AG10803 (cell line): ENCODE measurements at regions not wholly inside any gene's neighbourhood (a gene's known extent, or its start where the extent isn't known, plus 50 kb on each side); places are given as distances from the start of the nearest gene placed in this dataset.

Experiments
- DNase-seq: peaks from one replicate; pipeline ENCODE4 v3.0.0; 2010; ENCODE audit warnings: low read depth
- H3K4me3 ChIP-seq: 2 replicates; pipeline ENCODE4 v1.5.1; 2011; ENCODE audit warnings: mild to moderate bottlenecking, low read length, control low read depth
- TF ChIP-seq, protein P1 (sequence below): conservative IDR thresholded peaks from 2 replicates; pipeline ENCODE4 v1.5.1; 2011; ENCODE audit warnings: mild to moderate bottlenecking, low read length, control low read depth, inconsistent platforms

- H3K4me3 ChIP-seq: no peak overlapping the region
- TF ChIP-seq, protein P1, sequence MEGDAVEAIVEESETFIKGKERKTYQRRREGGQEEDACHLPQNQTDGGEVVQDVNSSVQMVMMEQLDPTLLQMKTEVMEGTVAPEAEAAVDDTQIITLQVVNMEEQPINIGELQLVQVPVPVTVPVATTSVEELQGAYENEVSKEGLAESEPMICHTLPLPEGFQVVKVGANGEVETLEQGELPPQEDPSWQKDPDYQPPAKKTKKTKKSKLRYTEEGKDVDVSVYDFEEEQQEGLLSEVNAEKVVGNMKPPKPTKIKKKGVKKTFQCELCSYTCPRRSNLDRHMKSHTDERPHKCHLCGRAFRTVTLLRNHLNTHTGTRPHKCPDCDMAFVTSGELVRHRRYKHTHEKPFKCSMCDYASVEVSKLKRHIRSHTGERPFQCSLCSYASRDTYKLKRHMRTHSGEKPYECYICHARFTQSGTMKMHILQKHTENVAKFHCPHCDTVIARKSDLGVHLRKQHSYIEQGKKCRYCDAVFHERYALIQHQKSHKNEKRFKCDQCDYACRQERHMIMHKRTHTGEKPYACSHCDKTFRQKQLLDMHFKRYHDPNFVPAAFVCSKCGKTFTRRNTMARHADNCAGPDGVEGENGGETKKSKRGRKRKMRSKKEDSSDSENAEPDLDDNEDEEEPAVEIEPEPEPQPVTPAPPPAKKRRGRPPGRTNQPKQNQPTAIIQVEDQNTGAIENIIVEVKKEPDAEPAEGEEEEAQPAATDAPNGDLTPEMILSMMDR: no peak
- no peak for DNase-seq
Measured at GRCh38 chr3:45277636-45278035, 51.5 kb upstream of the TMEM158 start.

- TF ChIP-seq, protein P1: no peak
- no peak for DNase-seq
- H3K4me3 ChIP-seq: no peak overlapping the region
Measured at GRCh38 chr3:45280232-45280631, 54.1 kb upstream of the TMEM158 start.

DNA sequence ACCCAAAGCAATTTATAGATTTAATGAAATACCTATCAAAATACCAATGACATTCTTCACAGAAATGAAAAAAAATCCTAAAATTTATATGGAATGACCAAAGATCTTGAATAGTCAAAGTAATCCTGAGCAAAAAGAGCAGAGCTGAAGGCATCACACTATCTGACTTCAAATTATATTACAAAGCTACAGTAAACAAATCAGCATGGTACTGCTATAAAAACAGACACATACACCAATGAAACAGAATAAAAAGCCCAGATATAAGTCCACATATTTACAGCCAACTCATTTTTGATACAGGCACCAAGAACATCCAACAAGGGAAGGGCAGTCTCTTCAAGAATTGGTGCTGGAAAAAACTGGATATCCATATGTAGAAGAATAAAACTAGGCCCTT lies 54.9 kb upstream of the TMEM158 start:
- no peak overlapping the region for H3K4me3 ChIP-seq
- DNase-seq: no peak
- TF ChIP-seq, protein P1: no peak

GRCh38 chr3:45283471-45283870 lies 57.4 kb upstream of the TMEM158 start:
- TF ChIP-seq, protein P1: no peak
- DNase-seq: no peak
- no peak overlapping the region for H3K4me3 ChIP-seq

DNA sequence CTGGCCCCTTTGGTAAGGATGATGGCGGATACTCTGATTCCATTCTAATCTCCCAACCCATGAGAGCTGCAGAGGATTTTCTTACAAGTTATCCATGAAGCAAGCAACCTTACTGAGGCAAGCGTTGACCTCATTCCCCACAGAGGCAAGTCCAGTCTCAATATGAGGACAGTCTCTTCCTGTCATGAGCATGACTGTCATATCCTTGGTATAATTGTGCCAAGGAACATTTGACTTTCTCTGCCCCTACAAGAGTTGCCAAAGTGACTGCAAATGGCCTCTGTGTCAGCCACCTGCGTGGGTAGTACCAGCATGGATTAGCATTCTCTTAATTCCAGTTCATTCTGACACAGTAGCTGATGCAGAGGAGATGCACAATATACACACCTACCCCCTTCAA lies 71.2 kb upstream of the TMEM158 start:
- no peak overlapping the region for H3K4me3 ChIP-seq
- TF ChIP-seq, protein P1: no peak

GRCh38 chr3:45302470-45302869 lies 76.4 kb upstream of the TMEM158 start:
- DNase-seq: no peak
- no peak overlapping the region for H3K4me3 ChIP-seq
- TF ChIP-seq, protein P1: no peak

More for the DNA sequence above, 71.2 kb upstream of the TMEM158 start:
- no peak for DNase-seq

DNA sequence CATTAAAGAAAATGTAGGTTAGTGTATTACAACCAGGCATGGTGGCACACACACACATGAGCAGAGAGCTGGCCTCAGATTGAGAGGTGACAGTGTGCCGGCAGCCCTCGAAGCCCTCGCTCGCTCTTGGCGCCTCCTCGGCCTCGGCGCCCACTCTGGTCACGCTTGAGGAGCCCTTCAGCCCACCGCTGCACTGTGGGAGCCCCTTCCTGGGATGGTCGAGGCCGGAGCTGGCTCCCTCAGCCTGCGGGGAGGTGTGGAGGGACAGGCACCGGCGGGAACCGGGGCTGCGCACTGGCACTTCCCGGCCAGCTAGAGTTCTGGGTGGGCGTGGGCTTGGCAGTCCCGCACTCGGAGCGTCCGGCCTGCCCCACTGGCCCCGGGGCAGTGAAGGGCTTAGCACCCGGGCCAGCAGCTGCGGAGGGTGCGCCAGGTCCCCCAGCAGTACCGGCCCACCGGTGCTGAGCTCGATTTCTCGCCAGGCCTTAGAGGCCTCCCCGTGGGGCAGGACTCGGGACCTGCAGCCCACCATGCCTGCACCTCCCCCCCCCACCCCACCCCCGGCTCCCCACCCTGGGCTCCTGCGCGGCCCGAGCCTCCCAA lies 80.4 kb upstream of the TMEM158 start:
- DNase-seq: no peak
- TF ChIP-seq, protein P1: no peak
- no peak overlapping the region for H3K4me3 ChIP-seq
